CD4-positive, alpha-beta T cell (primary cell): ENCODE measurements at regions not wholly inside any gene's neighbourhood (a gene's known extent, or its start where the extent isn't known, plus 50 kb on each side); places are given as distances from the start of the nearest gene placed in this dataset.

Source experiments
- ATAC-seq: fragments of 200-7000 bp; cut with Tn5 transposase; one replicate; pipeline ENCODE4 v1.10.0; 2022; ENCODE audit warnings: mild to moderate bottlenecking; ENCODE audit not compliant: poor library complexity
- CTCF ChIA-PET: fragments of 350-600 bp; sonication (Branson Sonifier 250); formaldehyde crosslinking; loops from one replicate; lab custom pipeline; 2021; ENCODE audit warnings: antibody characterized with exemption, inconsistent platforms; lab: Charles Lee
- POLR2A ChIA-PET: fragments of 350-600 bp; sonication (Branson Sonifier 250); formaldehyde crosslinking; loops from one replicate; lab custom pipeline; 2021; ENCODE audit warnings: antibody characterized with exemption, inconsistent platforms; lab: Charles Lee
- DNase-seq, 14 experiments: peaks; one replicate each; pipeline ENCODE4 v3.0.0-alpha.2; 2013 to 2020; ENCODE audit warnings: mixed read lengths in 2 of 14
- H3K27ac ChIP-seq, 2 donors: one replicate each; pipeline versions ENCODE4 v1.5.1 to v1.7.0; 2013; ENCODE audit warnings: low read length in 2 of 2, low read depth in 1 of 2, mild to moderate bottlenecking in 1 of 2
- H3K27me3 ChIP-seq, 2 experiments: 1 replicate in 1 of 2; 2 replicates in 1 of 2; pipeline versions ENCODE4 v1.6.1 to v1.7.0; 2013; ENCODE audit warnings: low read length in 2 of 2, control low read depth in 1 of 2, mild to moderate bottlenecking in 1 of 2, moderate library complexity in 1 of 2; ENCODE audit not compliant: insufficient read depth in 2 of 2, control insufficient read depth in 1 of 2
- H3K36me3 ChIP-seq: one replicate; pipeline ENCODE4 v1.6.1; 2013; ENCODE audit warnings: low read length, control low read depth; ENCODE audit not compliant: insufficient read depth
- H3K4me1 ChIP-seq: one replicate; pipeline ENCODE4 v1.6.1; 2013; ENCODE audit warnings: low read length, control low read depth; ENCODE audit not compliant: insufficient read depth
- H3K4me3 ChIP-seq: one replicate; pipeline ENCODE4 v1.5.1; 2013; ENCODE audit warnings: mild to moderate bottlenecking, low read length, moderate library complexity
- H3K9me3 ChIP-seq, 2 experiments: 1 replicate in 1 of 2; 2 replicates in 1 of 2; pipeline versions ENCODE4 v1.6.1 to v1.7.0; 2013; ENCODE audit warnings: low read length in 2 of 2, mild to moderate bottlenecking in 2 of 2, control low read depth in 1 of 2, moderate library complexity in 1 of 2; ENCODE audit not compliant: control insufficient read depth in 1 of 2, insufficient read depth in 1 of 2
- H3K27ac Mint-ChIP-seq: one replicate; pipeline ENCODE4 v1.8.0; 2020; ENCODE audit warnings: mixed read lengths
- H3K27me3 Mint-ChIP-seq: one replicate; pipeline ENCODE4 v1.8.0; 2021; ENCODE audit warnings: mixed read lengths
- H3K36me3 Mint-ChIP-seq: one replicate; pipeline ENCODE4 v1.8.0; 2021; ENCODE audit warnings: low read depth, mixed read lengths
- H3K4me1 Mint-ChIP-seq: one replicate; pipeline ENCODE4 v1.8.0; 2021; ENCODE audit warnings: low read depth, mixed read lengths
- H3K4me3 Mint-ChIP-seq: one replicate; pipeline ENCODE4 v1.8.0; 2020; ENCODE audit warnings: mild to moderate bottlenecking, mixed read lengths
- H3K9me3 Mint-ChIP-seq: one replicate; pipeline ENCODE4 v1.8.0; 2020; ENCODE audit warnings: mixed read lengths
- CTCF ChIP-seq: fragments of 200-600 bp; IDR thresholded peaks from one replicate; pipeline ENCODE4 v1.8.0; 2022; ENCODE audit warnings: antibody characterized with exemption, mild to moderate bottlenecking
- intact Hi-C, 2 experiments: fragments of 100-400 bp; cut with DNase I in 1 of 2; cut with micrococcal nuclease in 1 of 2; formaldehyde crosslinking; loops; one replicate each; pipeline versions ENCODE4 v1.15.1 to v1.9.0; 2023 to 2025; cut with DNase I, micrococcal nuclease

GRCh38 chr2:117411983-117412382 lies 402.5 kb upstream of the DDX18 start:
- intact Hi-C loops = no loop called here
- no peaks in the 10 kb centered on the region for H3K4me1 ChIP-seq
- no peaks in the 10 kb centered on the region for H3K27me3 Mint-ChIP-seq
- no peak for DNase-seq
- ChIA-PET POLR2A (no interaction called here), CTCF (no interaction called here)
- H3K9me3 Mint-ChIP-seq = peaks cover 6% of the 10 kb centered on the region
- H3K27me3 ChIP-seq = no peaks in the 10 kb centered on the region
- no peak overlapping the region for H3K4me3 ChIP-seq
- H3K4me1 Mint-ChIP-seq = no peaks in the 10 kb centered on the region
- no peak overlapping the region for H3K4me3 Mint-ChIP-seq
- ATAC-seq = no peak
- peaks cover 0 to 3% of the 10 kb centered on the region in 2 experiments for H3K9me3 ChIP-seq
- no peak overlapping the region for H3K27ac Mint-ChIP-seq
- no peak overlapping the region for H3K27ac ChIP-seq
- H3K36me3 Mint-ChIP-seq = no peaks in the 10 kb centered on the region
- no peak for TF ChIP-seq CTCF
- H3K36me3 ChIP-seq = no peaks in the 10 kb centered on the region

GRCh38 chr2:117432746-117433145 lies 381.7 kb upstream of the DDX18 start:
- H3K4me3 ChIP-seq = no peak overlapping the region
- H3K4me3 Mint-ChIP-seq = no peak overlapping the region
- H3K9me3 ChIP-seq = no peaks in the 10 kb centered on the region
- no peaks in the 10 kb centered on the region for H3K4me1 ChIP-seq
- intact Hi-C loops = no loop called here
- H3K9me3 Mint-ChIP-seq = peaks cover 8% of the 10 kb centered on the region
- ChIA-PET POLR2A (no interaction called here), CTCF (no interaction called here)
- TF ChIP-seq CTCF = no peak
- no peak overlapping the region for H3K27ac ChIP-seq
- no peaks in the 10 kb centered on the region for H3K36me3 ChIP-seq
- no peaks in the 10 kb centered on the region for H3K36me3 Mint-ChIP-seq
- ATAC-seq = no peak
- no peaks in the 10 kb centered on the region for H3K4me1 Mint-ChIP-seq
- H3K27me3 Mint-ChIP-seq = no peaks in the 10 kb centered on the region
- DNase-seq = no peak
- H3K27ac Mint-ChIP-seq = no peak overlapping the region
- no peaks in the 10 kb centered on the region for H3K27me3 ChIP-seq

- no peaks in the 10 kb centered on the region for H3K27me3 Mint-ChIP-seq
- peaks cover 5% of the 10 kb centered on the region for H3K9me3 Mint-ChIP-seq
- no peak for TF ChIP-seq CTCF
- no peaks in the 10 kb centered on the region for H3K36me3 ChIP-seq
- ChIA-PET POLR2A (no interaction called here), CTCF (no interaction called here)
- no peak overlapping the region for H3K27ac Mint-ChIP-seq
- no peaks in the 10 kb centered on the region for H3K4me1 Mint-ChIP-seq
- intact Hi-C loops = no loop called here
- H3K4me3 ChIP-seq = no peak overlapping the region
- no peak overlapping the region for H3K4me3 Mint-ChIP-seq
- H3K4me1 ChIP-seq = no peaks in the 10 kb centered on the region
- no peak overlapping the region for H3K27ac ChIP-seq
- no peaks in the 10 kb centered on the region for H3K27me3 ChIP-seq
- H3K9me3 ChIP-seq = no peaks in the 10 kb centered on the region
- ATAC-seq (no peak), DNase-seq (no peak)
- no peaks in the 10 kb centered on the region for H3K36me3 Mint-ChIP-seq
These were observed 377.8 kb upstream of the DDX18 start for GRCh38 chr2:117436697-117437096.
